ENCODE measurements at regions not wholly inside any gene's neighbourhood (a gene's known extent, or its start where the extent isn't known, plus 50 kb on each side); places are given as distances from the start of the nearest gene placed in this dataset.

DNA sequence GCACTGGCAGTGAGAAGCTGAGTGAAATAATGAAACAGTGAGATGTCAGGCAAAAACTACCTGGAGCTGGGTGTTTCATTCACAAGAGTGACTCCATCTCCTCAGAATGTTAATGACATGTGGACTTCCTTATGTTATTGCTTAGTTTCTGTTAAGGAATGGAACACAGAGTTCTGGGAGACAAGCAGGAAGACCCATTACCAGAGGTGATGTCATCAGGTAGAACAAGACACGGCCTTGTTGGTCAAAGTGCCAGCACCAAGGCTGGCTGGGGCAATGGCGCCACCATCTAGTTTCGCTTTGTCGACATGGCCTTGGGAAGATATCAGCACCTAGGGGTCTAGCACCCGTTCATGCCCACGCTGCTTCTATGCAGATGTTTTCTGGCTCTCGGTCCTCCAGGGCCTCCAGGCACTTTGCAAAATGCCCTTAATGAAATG is 252.2 kb downstream of the FAM43A start:
- FAIRE-seq (no peak), DNase-seq (ENCODE audit: low read depth in 1 of 2, low spot score in 1 of 2) (no peak), ATAC-seq (no peak)
- TF ChIP-seq TP53 (CRISPR knock-in tag; IDR thresholded peaks at IDR 0.05) (no peak), RNF2 (IDR thresholded peaks at IDR 0.05; ENCODE audit: borderline replicate concordance, low read depth) (no peak), MAZ (IDR thresholded peaks at IDR 0.05; ENCODE audit: borderline replicate concordance, low read depth, low read length) (no peak), HOXB5 (CRISPR knock-in tag; IDR thresholded peaks at IDR 0.05) (no peak), ZSCAN20 (CRISPR knock-in tag; IDR thresholded peaks at IDR 0.05) (no peak), TFCP2L1 (CRISPR knock-in tag; IDR thresholded peaks at IDR 0.05) (no peak), JUN (IDR thresholded peaks at IDR 0.05) (no peak), EHF (CRISPR knock-in tag; IDR thresholded peaks at IDR 0.05) (no peak), SREBF2 (IDR thresholded peaks at IDR 0.05) (no peak), HOXA7 (CRISPR knock-in tag; IDR thresholded peaks at IDR 0.05) (no peak), RAD21 (conservative IDR thresholded peaks at IDR 0.05 in 1 of 2, IDR thresholded peaks at IDR 0.05 in 1 of 2) (no peak), SMC3 (IDR thresholded peaks at IDR 0.05) (no peak)
- TF ChIP-seq, protein P1, sequence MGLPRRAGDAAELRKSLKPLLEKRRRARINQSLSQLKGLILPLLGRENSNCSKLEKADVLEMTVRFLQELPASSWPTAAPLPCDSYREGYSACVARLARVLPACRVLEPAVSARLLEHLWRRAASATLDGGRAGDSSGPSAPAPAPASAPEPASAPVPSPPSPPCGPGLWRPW (IDR thresholded peaks at IDR 0.05) = no peak
- H3K27ac ChIP-seq = no peak overlapping the region
- peaks cover 4% of the 10 kb centered on the region for H3K9me3 ChIP-seq
- H3K4me2 ChIP-seq = no peak overlapping the region
- ChIA-PET CTCF (interaction anchor here (1.1 to 2.0 kb wide), 2 partner anchors 169 to 256 kb away, joined by 3 to 6 read pairs; no protein-coding TSS in a partner anchor), POLR2A (no interaction called here)
- 62% methylated on average over 7 of the region's 7 CpGs for WGBS (ENCODE audit: missing lambda C conversion rate)
- H3K4me1 ChIP-seq = no peaks in the 10 kb centered on the region
- H3K4me3 ChIP-seq = no peak overlapping the region

DNA sequence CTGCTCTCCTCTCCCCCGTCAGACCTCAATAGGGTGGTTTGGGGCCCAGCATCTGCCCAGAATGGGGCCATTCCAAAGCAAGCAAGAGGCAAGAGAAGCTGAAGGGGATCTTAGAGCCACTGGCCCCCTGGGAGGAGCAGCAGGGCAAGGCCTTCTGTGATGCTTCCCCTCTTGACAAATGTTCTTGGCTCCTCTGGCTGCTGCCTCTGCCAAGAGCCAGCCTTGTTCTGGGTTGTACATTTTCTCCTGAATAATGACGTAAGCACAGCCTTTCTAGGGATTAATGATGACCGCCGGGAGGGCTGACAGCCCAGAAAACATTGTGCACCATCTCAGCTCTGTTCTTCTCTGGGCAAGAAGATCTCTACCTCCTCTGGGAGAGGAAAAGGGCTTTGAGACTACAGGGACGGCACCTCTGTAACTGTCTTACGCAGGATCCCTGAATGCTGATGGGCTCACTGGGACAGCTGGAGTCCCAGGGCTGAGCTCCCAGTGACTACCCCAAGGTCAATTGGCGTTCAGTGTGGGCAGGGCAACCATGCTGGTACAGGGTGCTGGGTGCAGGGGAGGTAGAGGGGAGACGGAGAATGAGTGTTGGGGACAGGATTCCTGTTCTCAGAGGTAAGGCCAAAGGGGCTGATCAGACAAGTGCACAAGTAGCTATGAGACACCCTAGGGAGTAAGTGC is 253.3 kb downstream of the FAM43A start:
- FAIRE-seq (no peak), DNase-seq (ENCODE audit: low read depth in 1 of 2, low spot score in 1 of 2) (no peak), ATAC-seq (no peak)
- H3K9me3 ChIP-seq = no peaks in the 10 kb centered on the region
- no peak overlapping the region for H3K27ac ChIP-seq
- ChIA-PET POLR2A (no interaction called here), CTCF (interaction anchor here (1.1 to 2.0 kb wide), 2 partner anchors 168 to 257 kb away, joined by 3 to 6 read pairs; no protein-coding TSS in a partner anchor)
- no peaks in the 10 kb centered on the region for H3K4me1 ChIP-seq
- H3K4me2 ChIP-seq = no peak overlapping the region
- WGBS (ENCODE audit: missing lambda C conversion rate) = 87% methylated on average over 7 of the region's 8 CpGs
- no peak overlapping the region for H3K4me3 ChIP-seq
- TF ChIP-seq KDM1A (IDR thresholded peaks at IDR 0.05; ENCODE audit: low read depth) (no peak), ZSCAN20 (CRISPR knock-in tag; IDR thresholded peaks at IDR 0.05) (no peak), CHD4 (IDR thresholded peaks at IDR 0.05; ENCODE audit: borderline replicate concordance) (no peak)
- TF ChIP-seq, protein P2, sequence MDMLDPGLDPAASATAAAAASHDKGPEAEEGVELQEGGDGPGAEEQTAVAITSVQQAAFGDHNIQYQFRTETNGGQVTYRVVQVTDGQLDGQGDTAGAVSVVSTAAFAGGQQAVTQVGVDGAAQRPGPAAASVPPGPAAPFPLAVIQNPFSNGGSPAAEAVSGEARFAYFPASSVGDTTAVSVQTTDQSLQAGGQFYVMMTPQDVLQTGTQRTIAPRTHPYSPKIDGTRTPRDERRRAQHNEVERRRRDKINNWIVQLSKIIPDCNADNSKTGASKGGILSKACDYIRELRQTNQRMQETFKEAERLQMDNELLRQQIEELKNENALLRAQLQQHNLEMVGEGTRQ (IDR thresholded peaks at IDR 0.05) = no peak
- TF ChIP-seq, protein P3, sequence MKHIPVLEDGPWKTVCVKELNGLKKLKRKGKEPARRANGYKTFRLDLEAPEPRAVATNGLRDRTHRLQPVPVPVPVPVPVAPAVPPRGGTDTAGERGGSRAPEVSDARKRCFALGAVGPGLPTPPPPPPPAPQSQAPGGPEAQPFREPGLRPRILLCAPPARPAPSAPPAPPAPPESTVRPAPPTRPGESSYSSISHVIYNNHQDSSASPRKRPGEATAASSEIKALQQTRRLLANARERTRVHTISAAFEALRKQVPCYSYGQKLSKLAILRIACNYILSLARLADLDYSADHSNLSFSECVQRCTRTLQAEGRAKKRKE (CRISPR knock-in tag; IDR thresholded peaks at IDR 0.05; ENCODE audit: low read depth) = no peak

DNA sequence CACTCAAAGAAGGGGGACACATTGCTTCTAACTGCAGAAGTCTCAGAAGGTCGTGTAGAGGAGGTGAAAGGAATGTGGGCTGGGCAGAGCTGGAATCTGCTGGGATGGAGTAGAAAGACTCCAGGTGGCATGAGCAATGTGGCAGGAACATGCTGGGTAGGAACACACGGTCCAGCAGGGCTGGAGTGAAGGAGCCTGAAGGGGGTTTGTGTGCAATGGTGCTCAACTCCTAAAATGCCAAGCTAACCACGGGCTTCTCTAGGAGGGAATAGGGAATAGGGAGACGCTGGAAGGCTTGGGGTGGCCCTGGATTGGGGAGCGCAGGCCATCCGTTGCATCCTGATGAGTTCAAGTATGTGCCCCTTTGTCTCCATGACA is 253.8 kb downstream of the FAM43A start:
- ChIA-PET POLR2A (no interaction called here), CTCF (no interaction called here)
- WGBS (ENCODE audit: missing lambda C conversion rate) = 43% methylated on average over 5 of the region's 6 CpGs

More for the DNA sequence above, 253.8 kb downstream of the FAM43A start:
- no peak overlapping the region for H3K4me2 ChIP-seq
- DNase-seq (ENCODE audit: low read depth in 1 of 2, low spot score in 1 of 2) (no peak), FAIRE-seq (no peak), ATAC-seq (no peak)
- H3K4me1 ChIP-seq = no peaks in the 10 kb centered on the region
- no peak overlapping the region for H3K4me3 ChIP-seq
- H3K27ac ChIP-seq = no peak overlapping the region
- no peaks in the 10 kb centered on the region for H3K9me3 ChIP-seq
- TF ChIP-seq TP53 (CRISPR knock-in tag; IDR thresholded peaks at IDR 0.05) (no peak), RFX5 (IDR thresholded peaks at IDR 0.05) (no peak), HDAC2 (IDR thresholded peaks at IDR 0.05) (no peak)

Data from A549 (cell line).